ENCODE measurements at regions not wholly inside any gene's neighbourhood (a gene's known extent, or its start where the extent isn't known, plus 50 kb on each side); places are given as distances from the start of the nearest gene placed in this dataset.

DNA sequence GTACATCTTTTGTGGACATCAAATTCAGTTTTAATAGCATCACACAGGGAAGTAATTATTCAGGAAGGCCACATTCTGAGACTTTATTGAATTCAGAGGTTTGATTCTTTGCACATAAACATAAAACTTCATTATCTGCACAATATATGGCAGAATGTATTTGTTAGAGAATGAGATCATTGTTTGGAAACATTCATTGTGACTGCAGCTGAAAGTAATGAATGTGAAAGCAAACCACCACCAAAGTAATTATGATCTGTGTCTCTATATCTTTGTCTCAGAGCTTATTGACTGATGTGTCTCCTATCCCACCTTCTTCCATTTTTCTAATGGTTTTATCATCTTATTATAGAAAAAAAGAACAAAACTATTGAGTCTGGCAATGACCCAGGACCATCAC lies 340.9 kb upstream of the PCDH15 start:
- TF ChIP-seq, protein P1, sequence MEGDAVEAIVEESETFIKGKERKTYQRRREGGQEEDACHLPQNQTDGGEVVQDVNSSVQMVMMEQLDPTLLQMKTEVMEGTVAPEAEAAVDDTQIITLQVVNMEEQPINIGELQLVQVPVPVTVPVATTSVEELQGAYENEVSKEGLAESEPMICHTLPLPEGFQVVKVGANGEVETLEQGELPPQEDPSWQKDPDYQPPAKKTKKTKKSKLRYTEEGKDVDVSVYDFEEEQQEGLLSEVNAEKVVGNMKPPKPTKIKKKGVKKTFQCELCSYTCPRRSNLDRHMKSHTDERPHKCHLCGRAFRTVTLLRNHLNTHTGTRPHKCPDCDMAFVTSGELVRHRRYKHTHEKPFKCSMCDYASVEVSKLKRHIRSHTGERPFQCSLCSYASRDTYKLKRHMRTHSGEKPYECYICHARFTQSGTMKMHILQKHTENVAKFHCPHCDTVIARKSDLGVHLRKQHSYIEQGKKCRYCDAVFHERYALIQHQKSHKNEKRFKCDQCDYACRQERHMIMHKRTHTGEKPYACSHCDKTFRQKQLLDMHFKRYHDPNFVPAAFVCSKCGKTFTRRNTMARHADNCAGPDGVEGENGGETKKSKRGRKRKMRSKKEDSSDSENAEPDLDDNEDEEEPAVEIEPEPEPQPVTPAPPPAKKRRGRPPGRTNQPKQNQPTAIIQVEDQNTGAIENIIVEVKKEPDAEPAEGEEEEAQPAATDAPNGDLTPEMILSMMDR (IDR thresholded peaks at IDR 0.05), result no peak
- TF ChIP-seq EP300 (IDR thresholded peaks at IDR 0.05), result no peak

All from ovary (tissue), 3 donors.